Osteoblast (primary cell): ENCODE measurements at regions not wholly inside any gene's neighbourhood (a gene's known extent, or its start where the extent isn't known, plus 50 kb on each side); places are given as distances from the start of the nearest gene placed in this dataset.

Source experiments
- DNase-seq: peaks from one replicate; pipeline ENCODE4 v3.0.0; 2011; ENCODE audit warnings: low spot score, mixed read lengths; ENCODE audit not compliant: insufficient read length; ENCODE audit errors: missing footprints
- H2AFZ ChIP-seq: 2 replicates; pipeline ENCODE4 v1.6.0; 2011; ENCODE audit warnings: mild to moderate bottlenecking, low read length
- H3K27ac ChIP-seq: 2 replicates; pipeline ENCODE4 v1.5.1; 2011; ENCODE audit warnings: mild to moderate bottlenecking, low read depth, low read length, moderate library complexity
- H3K27me3 ChIP-seq: 2 replicates; pipeline ENCODE4 v1.6.0; 2012; ENCODE audit warnings: mild to moderate bottlenecking, control low read depth, inconsistent platforms, low read length, moderate library complexity; ENCODE audit not compliant: insufficient read depth
- H3K36me3 ChIP-seq: 2 replicates; pipeline ENCODE4 v1.5.1; 2011; ENCODE audit warnings: mild to moderate bottlenecking, low read length, control low read depth, moderate library complexity; ENCODE audit not compliant: insufficient read depth
- H3K4me1 ChIP-seq: 2 replicates; pipeline ENCODE4 v1.5.1; 2011; ENCODE audit warnings: mild to moderate bottlenecking, low read length, control low read depth, moderate library complexity; ENCODE audit not compliant: insufficient read depth
- H3K4me2 ChIP-seq: 2 replicates; pipeline ENCODE4 v1.6.0; 2011; ENCODE audit warnings: mild to moderate bottlenecking, low read length; ENCODE audit not compliant: insufficient read depth
- H3K4me3 ChIP-seq: fragments of 200-600 bp; sonication (generic); 3 replicates; pipeline ENCODE4 v1.5.1; 2012; ENCODE audit warnings: mild to moderate bottlenecking, low read length, inconsistent platforms; ENCODE audit not compliant: insufficient read depth
- H3K79me2 ChIP-seq: 2 replicates; pipeline ENCODE4 v1.6.0; 2012; ENCODE audit warnings: mild to moderate bottlenecking, low read length, control low read depth, inconsistent platforms; ENCODE audit not compliant: insufficient read depth
- H3K9me3 ChIP-seq: 2 replicates; pipeline ENCODE4 v1.5.1; 2011; ENCODE audit warnings: low read depth, low read length, control low read depth
- H4K20me1 ChIP-seq: 2 replicates; pipeline ENCODE4 v1.6.0; 2012; ENCODE audit warnings: mild to moderate bottlenecking, low read length, control low read depth; ENCODE audit not compliant: insufficient read depth
- TF ChIP-seq, protein P1 (sequence below): IDR thresholded peaks from 2 replicates; pipeline ENCODE4 v1.5.1; 2011; ENCODE audit warnings: mild to moderate bottlenecking, low read depth, low read length, moderate library complexity; ENCODE audit errors: extremely low read depth

DNA sequence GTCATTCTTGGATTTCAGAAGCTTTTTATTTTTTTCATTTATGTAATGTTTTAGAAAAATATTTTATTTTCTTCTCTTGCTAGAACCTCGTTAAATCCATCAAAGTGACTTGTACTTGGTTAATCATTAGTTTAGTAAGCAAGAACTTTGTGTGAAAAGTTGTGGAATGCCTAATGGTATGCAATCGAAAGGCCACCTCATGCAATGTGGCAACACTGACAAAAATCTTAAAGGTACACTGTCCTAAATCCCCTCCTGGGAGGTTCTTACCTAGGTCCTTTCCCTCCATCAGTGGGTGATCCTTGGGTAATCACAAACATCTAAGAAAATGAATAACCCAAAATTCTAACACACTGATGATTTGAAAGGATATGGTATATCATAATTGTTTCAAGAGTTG, 304.2 kb downstream of the DNAH5 start:
- no peaks in the 10 kb centered on the region for H3K9me3 ChIP-seq
- no peaks in the 10 kb centered on the region for H3K4me1 ChIP-seq
- no peak overlapping the region for H3K4me3 ChIP-seq
- no peak overlapping the region for H3K27ac ChIP-seq
- TF ChIP-seq, protein P1, sequence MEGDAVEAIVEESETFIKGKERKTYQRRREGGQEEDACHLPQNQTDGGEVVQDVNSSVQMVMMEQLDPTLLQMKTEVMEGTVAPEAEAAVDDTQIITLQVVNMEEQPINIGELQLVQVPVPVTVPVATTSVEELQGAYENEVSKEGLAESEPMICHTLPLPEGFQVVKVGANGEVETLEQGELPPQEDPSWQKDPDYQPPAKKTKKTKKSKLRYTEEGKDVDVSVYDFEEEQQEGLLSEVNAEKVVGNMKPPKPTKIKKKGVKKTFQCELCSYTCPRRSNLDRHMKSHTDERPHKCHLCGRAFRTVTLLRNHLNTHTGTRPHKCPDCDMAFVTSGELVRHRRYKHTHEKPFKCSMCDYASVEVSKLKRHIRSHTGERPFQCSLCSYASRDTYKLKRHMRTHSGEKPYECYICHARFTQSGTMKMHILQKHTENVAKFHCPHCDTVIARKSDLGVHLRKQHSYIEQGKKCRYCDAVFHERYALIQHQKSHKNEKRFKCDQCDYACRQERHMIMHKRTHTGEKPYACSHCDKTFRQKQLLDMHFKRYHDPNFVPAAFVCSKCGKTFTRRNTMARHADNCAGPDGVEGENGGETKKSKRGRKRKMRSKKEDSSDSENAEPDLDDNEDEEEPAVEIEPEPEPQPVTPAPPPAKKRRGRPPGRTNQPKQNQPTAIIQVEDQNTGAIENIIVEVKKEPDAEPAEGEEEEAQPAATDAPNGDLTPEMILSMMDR, result no peak
- H2AFZ ChIP-seq, result no peak overlapping the region
- no peaks in the 10 kb centered on the region for H3K79me2 ChIP-seq
- H3K4me2 ChIP-seq, result no peak overlapping the region
- no peaks in the 10 kb centered on the region for H4K20me1 ChIP-seq
- no peaks in the 10 kb centered on the region for H3K27me3 ChIP-seq
- DNase-seq, result no peak
- no peaks in the 10 kb centered on the region for H3K36me3 ChIP-seq

DNA sequence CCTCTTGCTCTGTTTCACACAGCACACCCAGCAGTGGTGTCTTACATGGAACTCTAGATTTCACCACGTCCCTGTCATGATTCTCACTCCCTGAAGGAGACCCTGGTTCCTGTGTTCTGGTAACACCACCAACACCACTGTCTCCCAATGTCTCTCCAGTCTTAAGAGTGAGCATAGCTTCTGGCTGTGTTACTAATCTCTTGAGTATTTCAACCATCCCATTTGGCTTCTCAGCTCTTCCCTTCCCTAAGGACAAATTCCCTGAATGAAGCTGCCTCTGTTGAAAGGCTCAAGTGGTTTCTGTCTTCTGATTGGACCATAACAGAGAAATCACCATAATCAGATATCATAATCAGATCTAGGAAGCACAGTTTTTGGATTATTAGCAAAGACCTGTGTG, 311.8 kb downstream of the DNAH5 start:
- Histone ChIP-seq H3K27ac (no peak overlapping the region), H3K4me1 (no peaks in the 10 kb centered on the region), H3K9me3 (no peaks in the 10 kb centered on the region), H3K4me3 (no peak overlapping the region), H4K20me1 (no peaks in the 10 kb centered on the region), H3K4me2 (no peak overlapping the region), H3K36me3 (no peaks in the 10 kb centered on the region), H3K79me2 (no peaks in the 10 kb centered on the region), H2AFZ (no peak overlapping the region), H3K27me3 (no peaks in the 10 kb centered on the region)
- no peak for DNase-seq
- TF ChIP-seq, protein P1, result no peak

DNA sequence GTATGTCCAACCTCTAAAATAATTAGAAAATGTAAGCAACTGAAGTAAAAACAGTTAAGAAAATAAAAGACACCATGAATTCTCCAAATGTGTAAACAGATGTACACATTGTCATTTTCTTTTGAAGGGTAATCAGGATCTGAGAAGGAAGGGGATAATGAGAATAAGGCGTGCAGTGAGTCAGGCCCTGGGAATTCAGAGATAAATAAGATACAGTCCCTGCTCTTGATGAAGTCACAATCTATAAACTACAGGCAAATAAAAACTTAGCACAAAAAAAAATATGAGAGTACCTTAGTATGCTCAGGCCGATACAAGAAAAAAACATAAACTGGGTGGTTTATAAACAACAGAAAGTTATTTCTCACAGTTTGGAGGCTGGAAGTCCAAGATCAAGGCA, 315.3 kb downstream of the DNAH5 start:
- Histone ChIP-seq H3K36me3 (no peaks in the 10 kb centered on the region), H3K27ac (no peak overlapping the region), H3K27me3 (no peaks in the 10 kb centered on the region), H3K4me1 (no peaks in the 10 kb centered on the region), H3K79me2 (no peaks in the 10 kb centered on the region), H3K4me3 (no peak overlapping the region), H3K9me3 (no peaks in the 10 kb centered on the region), H4K20me1 (no peaks in the 10 kb centered on the region), H2AFZ (no peak overlapping the region), H3K4me2 (no peak overlapping the region)
- TF ChIP-seq, protein P1, result no peak
- no peak for DNase-seq

DNA sequence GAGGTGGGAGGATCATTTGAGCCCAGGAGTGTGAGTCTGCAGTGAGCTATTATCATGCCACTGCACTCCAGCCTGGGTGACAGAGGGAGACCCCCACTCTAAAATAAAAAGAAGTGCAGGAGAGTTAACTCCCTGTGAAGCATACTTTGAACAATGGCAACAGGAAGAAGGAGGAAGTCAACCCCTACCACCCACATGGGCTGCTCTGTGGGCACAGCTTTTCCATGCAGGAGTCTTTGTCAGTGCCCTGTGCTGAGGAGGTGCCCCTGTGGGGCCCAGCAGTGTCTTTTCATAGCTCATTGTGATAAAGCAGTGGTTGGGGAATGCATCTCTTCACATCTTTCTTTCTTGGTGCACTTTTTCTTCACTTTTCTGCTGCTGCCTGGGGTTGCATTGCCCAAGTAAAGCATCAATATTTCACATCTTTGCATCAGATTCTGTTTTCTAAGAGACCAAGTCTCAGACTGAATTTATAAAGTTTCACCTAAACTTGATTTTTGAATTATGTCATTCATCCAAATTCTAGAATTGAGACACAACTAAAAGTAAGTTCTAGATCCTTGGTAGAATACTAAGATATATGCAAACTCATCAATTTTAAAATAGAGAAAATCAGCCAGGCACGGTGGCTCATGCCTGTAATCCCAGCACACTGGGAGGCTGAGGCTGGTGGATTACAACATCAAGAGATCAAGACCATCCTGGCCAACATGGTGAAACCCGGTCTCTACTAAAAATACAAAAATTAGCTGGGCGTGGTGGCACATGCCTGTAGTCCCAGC, 316.6 kb downstream of the DNAH5 start:
- no peaks in the 10 kb centered on the region for H3K36me3 ChIP-seq
- H3K9me3 ChIP-seq, result no peaks in the 10 kb centered on the region
- no peaks in the 10 kb centered on the region for H4K20me1 ChIP-seq
- no peak for DNase-seq
- H3K27me3 ChIP-seq, result no peaks in the 10 kb centered on the region
- H3K4me3 ChIP-seq, result no peak overlapping the region
- no peaks in the 10 kb centered on the region for H3K79me2 ChIP-seq
- no peak overlapping the region for H2AFZ ChIP-seq
- H3K4me1 ChIP-seq, result no peaks in the 10 kb centered on the region
- H3K27ac ChIP-seq, result no peak overlapping the region
- no peak overlapping the region for H3K4me2 ChIP-seq
- TF ChIP-seq, protein P1, result no peak
